ENCODE measurements at regions not wholly inside any gene's neighbourhood (a gene's known extent, or its start where the extent isn't known, plus 50 kb on each side); places are given as distances from the start of the nearest gene placed in this dataset.

DNA sequence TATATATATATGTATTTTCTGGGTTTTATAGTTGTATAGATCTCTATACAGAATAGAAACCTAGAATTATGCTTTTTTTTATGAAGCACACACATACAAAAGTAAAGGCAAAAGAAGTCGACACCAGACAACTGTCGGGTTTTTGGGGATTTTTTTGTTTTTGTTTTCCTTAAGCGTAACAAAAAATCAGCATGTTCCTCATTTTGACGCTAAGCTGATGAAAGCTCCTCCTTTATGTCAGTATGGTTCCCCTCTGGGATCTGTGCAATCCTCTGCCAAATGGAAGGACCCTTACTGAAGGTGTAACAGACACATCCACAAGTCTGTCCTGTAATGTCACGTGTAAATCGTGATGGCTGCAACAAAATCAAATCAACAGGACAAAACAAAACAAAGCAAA lies 226.2 kb downstream of the RHOU start (continued):
- TF ChIP-seq, protein P1, sequence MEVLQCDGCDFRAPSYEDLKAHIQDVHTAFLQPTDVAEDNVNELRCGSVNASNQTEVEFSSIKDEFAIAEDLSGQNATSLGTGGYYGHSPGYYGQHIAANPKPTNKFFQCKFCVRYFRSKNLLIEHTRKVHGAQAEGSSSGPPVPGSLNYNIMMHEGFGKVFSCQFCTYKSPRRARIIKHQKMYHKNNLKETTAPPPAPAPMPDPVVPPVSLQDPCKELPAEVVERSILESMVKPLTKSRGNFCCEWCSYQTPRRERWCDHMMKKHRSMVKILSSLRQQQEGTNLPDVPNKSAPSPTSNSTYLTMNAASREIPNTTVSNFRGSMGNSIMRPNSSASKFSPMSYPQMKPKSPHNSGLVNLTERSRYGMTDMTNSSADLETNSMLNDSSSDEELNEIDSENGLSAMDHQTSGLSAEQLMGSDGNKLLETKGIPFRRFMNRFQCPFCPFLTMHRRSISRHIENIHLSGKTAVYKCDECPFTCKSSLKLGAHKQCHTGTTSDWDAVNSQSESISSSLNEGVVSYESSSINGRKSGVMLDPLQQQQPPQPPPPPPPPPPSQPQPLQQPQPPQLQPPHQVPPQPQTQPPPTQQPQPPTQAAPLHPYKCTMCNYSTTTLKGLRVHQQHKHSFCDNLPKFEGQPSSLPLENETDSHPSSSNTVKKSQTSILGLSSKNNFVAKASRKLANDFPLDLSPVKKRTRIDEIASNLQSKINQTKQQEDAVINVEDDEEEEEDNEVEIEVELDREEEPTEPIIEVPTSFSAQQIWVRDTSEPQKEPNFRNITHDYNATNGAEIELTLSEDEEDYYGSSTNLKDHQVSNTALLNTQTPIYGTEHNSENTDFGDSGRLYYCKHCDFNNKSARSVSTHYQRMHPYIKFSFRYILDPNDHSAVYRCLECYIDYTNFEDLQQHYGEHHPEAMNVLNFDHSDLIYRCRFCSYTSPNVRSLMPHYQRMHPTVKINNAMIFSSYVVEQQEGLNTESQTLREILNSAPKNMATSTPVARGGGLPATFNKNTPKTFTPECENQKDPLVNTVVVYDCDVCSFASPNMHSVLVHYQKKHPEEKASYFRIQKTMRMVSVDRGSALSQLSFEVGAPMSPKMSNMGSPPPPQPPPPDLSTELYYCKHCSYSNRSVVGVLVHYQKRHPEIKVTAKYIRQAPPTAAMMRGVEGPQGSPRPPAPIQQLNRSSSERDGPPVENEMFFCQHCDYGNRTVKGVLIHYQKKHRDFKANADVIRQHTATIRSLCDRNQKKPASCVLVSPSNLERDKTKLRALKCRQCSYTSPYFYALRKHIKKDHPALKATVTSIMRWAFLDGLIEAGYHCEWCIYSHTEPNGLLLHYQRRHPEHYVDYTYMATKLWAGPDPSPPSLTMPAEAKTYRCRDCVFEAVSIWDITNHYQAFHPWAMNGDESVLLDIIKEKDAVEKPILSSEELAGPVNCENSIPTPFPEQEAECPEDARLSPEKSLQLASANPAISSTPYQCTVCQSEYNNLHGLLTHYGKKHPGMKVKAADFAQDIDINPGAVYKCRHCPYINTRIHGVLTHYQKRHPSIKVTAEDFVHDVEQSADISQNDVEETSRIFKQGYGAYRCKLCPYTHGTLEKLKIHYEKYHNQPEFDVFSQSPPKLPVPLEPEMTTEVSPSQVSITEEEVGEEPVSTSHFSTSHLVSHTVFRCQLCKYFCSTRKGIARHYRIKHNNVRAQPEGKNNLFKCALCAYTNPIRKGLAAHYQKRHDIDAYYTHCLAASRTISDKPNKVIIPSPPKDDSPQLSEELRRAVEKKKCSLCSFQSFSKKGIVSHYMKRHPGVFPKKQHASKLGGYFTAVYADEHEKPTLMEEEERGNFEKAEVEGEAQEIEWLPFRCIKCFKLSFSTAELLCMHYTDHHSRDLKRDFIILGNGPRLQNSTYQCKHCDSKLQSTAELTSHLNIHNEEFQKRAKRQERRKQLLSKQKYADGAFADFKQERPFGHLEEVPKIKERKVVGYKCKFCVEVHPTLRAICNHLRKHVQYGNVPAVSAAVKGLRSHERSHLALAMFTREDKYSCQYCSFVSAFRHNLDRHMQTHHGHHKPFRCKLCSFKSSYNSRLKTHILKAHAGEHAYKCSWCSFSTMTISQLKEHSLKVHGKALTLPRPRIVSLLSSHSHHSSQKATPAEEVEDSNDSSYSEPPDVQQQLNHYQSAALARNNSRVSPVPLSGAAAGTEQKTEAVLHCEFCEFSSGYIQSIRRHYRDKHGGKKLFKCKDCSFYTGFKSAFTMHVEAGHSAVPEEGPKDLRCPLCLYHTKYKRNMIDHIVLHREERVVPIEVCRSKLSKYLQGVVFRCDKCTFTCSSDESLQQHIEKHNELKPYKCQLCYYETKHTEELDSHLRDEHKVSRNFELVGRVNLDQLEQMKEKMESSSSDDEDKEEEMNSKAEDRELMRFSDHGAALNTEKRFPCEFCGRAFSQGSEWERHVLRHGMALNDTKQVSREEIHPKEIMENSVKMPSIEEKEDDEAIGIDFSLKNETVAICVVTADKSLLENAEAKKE (CRISPR knock-in tag; IDR thresholded peaks at IDR 0.05) = no peak
- no peak for TF ChIP-seq EZH2 (IDR thresholded peaks at IDR 0.05; ENCODE audit: low read depth, unreplicated experiment)
- TF ChIP-seq, protein P2, sequence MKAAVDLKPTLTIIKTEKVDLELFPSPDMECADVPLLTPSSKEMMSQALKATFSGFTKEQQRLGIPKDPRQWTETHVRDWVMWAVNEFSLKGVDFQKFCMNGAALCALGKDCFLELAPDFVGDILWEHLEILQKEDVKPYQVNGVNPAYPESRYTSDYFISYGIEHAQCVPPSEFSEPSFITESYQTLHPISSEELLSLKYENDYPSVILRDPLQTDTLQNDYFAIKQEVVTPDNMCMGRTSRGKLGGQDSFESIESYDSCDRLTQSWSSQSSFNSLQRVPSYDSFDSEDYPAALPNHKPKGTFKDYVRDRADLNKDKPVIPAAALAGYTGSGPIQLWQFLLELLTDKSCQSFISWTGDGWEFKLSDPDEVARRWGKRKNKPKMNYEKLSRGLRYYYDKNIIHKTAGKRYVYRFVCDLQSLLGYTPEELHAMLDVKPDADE (IDR thresholded peaks at IDR 0.05) = no peak

DNA sequence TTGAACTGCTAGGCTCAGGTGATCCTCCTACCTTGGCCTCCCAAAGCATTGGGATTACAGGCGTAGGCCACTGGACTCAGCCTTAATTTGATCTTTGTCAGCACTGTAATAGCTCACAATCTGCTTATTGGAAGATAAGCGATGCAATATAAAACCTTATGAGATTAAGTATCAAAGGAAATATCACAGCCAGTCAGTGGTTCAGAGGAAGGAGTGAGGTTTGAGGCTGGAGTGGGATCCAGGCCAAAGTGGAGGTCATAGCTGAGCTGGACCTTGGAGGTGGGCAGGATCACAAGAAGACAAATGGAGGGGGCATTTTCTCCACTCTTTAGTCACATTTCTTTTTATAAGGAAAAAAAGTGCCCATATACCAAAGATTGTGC lies 228.5 kb downstream of the RHOU start:
- H3K9me2 ChIP-seq (ENCODE audit: insufficient read depth) = no peaks in the 10 kb centered on the region
- no peaks in the 10 kb centered on the region for H3K27me3 ChIP-seq (ENCODE audit: insufficient read depth)
- H3K4me2 ChIP-seq = no peak overlapping the region
- no peaks in the 10 kb centered on the region for H4K20me1 ChIP-seq (replicated peaks; ENCODE audit: insufficient read depth)
- Mint-ChIP-seq H3K9me3 (no peaks in the 10 kb centered on the region), H3K27ac (no peak overlapping the region), H3K4me3 (no peak overlapping the region), H3K4me1 (peaks cover 24% of the 10 kb centered on the region), H3K27me3 (ENCODE audit: insufficient read depth, low read depth, poor library complexity) (peaks cover 2% of the 10 kb centered on the region), H3K36me3 (ENCODE audit: low read depth) (no peaks in the 10 kb centered on the region)
- no peaks in the 10 kb centered on the region for H3K79me2 ChIP-seq (replicated peaks; ENCODE audit: insufficient read depth)
- H2AFZ ChIP-seq = no peak overlapping the region; the same call in 1 of the 2 replicates
- ATAC-seq (no peak), DNase-seq (ENCODE audit: low spot score) (no peak)
- no peak overlapping the region for H3K4me3 ChIP-seq
- H3F3A ChIP-seq (replicated peaks; ENCODE audit: low read depth) = no peaks in the 10 kb centered on the region
- H3K36me3 ChIP-seq (ENCODE audit: insufficient read depth) = no peaks in the 10 kb centered on the region
- H3K27ac ChIP-seq (ENCODE audit: low read depth) = no peak overlapping the region
- 0 out of 2 replicates have a peak, but pooled peaks cover 5% of the 10 kb centered on the region for H3K4me1 ChIP-seq (ENCODE audit: insufficient read depth)
- TF ChIP-seq, protein P2 (IDR thresholded peaks at IDR 0.05) = no peak
- TF ChIP-seq EZH2phosphoT487 (IDR thresholded peaks at IDR 0.05; ENCODE audit: unreplicated experiment) (no peak), POLR2AphosphoS5 (IDR thresholded peaks at IDR 0.05; ENCODE audit: low read depth) (no peak), ZNF331 (CRISPR knock-in tag; IDR thresholded peaks at IDR 0.05; ENCODE audit: low read depth) (no peak), JUNB (IDR thresholded peaks at IDR 0.05; ENCODE audit: unreplicated experiment) (no peak), STAT1 (IDR thresholded peaks at IDR 0.05; ENCODE audit: unreplicated experiment) (no peak)
- TF ChIP-seq, protein P1 (CRISPR knock-in tag; IDR thresholded peaks at IDR 0.05) = no peak

All from GM23338 (cell line).